Epithelial cell of esophagus (primary cell): ENCODE measurements at regions not wholly inside any gene's neighbourhood (a gene's known extent, or its start where the extent isn't known, plus 50 kb on each side); places are given as distances from the start of the nearest gene placed in this dataset.

ENCODE experiments used
- DNase-seq: peaks from one replicate; pipeline ENCODE4 v3.0.0; 2010; ENCODE audit warnings: low read depth
- H3K4me3 ChIP-seq: 2 replicates; pipeline ENCODE4 v1.5.1; 2011; ENCODE audit warnings: mild to moderate bottlenecking, low read length, control low read depth
- TF ChIP-seq, protein P1 (sequence below): IDR thresholded peaks from 2 replicates; pipeline ENCODE4 v1.5.1; 2011; ENCODE audit warnings: low read depth, mild to moderate bottlenecking, low read length, control low read depth, inconsistent platforms; ENCODE audit not compliant: insufficient read depth; ENCODE audit errors: missing control alignments

DNA sequence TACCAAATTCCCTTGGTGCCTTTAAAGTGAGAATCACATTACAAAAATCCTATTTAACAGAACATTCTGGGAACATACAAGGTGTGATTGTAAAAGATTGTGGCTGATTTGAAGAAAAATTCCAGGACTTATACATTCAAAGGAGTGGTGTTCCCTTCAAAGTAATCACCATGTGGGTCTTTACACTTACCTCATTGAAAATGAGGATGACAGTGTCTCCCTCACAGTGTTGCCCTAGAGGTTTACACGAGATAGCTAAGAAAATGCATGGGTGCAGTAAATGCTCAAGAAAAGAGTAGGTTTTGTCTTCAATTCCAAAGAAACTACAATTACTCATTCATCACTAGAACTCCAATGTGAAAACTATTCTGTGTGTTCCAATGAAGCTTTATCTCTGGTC is 331.5 kb downstream of the SLC4A3 start:
- H3K4me3 ChIP-seq = no peak overlapping the region
- TF ChIP-seq, protein P1, sequence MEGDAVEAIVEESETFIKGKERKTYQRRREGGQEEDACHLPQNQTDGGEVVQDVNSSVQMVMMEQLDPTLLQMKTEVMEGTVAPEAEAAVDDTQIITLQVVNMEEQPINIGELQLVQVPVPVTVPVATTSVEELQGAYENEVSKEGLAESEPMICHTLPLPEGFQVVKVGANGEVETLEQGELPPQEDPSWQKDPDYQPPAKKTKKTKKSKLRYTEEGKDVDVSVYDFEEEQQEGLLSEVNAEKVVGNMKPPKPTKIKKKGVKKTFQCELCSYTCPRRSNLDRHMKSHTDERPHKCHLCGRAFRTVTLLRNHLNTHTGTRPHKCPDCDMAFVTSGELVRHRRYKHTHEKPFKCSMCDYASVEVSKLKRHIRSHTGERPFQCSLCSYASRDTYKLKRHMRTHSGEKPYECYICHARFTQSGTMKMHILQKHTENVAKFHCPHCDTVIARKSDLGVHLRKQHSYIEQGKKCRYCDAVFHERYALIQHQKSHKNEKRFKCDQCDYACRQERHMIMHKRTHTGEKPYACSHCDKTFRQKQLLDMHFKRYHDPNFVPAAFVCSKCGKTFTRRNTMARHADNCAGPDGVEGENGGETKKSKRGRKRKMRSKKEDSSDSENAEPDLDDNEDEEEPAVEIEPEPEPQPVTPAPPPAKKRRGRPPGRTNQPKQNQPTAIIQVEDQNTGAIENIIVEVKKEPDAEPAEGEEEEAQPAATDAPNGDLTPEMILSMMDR = no peak
- DNase-seq = no peak

DNA sequence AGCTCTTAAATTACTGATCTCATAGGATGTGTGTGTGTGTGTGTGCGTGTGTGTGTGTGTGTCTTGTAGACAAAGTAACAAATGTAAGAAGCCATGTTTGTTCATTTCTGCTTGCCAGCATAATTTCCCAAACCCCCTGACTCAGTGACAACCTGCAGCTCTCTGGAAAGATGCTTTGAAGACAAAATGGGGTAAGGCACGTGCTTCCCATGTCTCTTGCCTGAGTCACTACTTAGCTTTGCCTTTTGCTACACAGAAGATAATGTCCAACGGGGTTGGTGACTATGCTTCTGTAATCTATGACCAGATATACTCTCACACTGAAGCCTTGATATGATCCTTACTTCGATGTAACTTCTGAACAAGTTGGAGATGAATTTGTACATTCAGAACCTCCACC is 332.0 kb downstream of the SLC4A3 start:
- DNase-seq = peak; percentile 12
- H3K4me3 ChIP-seq = no peak overlapping the region
- TF ChIP-seq, protein P1 = no peak

DNA sequence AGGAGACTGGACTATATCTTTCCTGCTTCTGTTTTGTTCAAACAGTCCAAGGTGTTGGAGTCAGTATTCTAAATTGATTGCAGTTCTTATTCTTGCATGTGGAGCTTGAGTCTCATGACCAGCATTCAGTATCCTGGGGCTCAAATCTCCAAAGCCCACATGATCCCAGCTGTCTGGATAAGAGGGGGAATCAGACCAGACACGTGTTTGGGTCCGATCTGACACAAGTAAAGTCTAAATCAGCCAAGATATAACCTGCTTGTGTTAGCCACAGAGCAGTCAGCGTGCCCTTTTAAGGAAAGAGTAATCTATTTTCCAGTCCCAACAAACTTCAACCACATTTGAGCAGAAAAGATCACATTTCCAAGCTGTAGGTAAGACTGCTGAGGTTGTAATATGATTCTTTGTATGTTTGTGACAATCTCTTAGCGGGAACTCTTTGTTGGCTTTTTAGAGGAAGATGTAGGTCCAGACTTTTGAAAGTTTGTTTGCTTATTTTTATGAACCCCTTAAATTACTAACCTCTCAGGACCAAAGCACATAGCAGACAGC is 334.6 kb downstream of the SLC4A3 start:
- no peak overlapping the region for H3K4me3 ChIP-seq
- TF ChIP-seq, protein P1 = no peak
- DNase-seq = no peak

DNA sequence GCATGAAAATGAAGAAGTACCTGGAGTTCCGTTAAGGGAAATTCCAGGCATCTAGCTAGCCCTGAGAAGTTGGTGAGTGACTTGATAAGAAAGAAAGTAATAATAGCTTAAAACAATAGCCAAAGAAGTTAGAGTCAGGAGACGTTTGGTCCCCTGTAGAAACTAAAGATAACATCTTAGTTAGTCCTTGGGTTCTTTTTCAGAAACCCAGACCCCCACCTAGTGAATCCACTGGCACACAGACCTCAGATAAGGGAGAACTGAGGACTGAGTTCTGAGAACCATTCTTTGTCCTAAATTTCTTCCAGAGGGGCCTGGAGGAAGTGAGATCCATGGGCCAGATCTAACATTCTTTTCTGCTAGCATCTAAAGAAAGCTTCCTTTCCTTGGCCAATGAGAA is 335.4 kb downstream of the SLC4A3 start:
- TF ChIP-seq, protein P1 = no peak
- H3K4me3 ChIP-seq = no peak overlapping the region

DNA sequence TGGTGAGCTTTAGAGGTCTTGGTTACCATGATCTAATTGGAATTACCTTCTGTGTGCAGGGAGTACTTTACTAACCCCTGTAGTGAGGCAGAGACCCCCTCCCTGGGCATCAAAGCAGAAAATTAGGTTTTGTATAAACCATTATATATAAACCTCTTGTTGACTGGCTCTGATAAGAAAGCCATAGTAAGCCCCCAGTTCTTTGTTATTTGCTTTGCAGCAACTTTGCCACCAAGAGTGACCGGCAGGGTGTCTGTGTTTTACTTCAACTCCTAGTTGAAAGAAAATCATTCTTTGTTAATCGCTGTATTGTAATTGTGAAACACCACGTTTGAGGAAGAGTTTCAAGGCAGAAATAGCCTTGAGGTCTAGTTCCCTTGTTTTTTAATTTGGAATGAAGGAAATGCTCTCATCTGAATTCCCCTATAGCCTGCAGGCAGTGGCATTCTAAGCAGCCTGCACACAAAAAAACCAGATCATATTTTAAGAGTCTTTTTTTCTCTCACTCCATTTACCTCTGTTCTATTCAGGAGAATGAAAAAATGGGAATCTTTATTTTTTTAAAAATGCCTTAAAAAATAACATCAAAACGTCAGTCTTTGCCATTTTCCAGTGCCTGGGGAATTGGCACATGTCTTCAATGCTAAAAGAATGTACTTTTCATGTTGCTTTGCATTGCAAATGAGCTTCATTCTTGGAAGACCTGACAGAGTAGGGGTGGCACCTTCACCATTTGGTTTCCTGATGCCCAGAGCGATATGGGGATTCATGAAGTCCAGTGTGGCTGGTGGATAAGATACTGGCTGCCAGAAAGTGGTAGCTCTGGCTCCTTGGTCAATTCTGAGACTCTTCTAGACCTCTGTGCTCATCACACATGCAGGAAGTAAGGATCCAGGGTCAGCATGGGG is 338.1 kb downstream of the SLC4A3 start:
- no peak overlapping the region for H3K4me3 ChIP-seq
- peak; percentile 72 for DNase-seq
- TF ChIP-seq, protein P1 = no peak

More for the DNA sequence above, 335.4 kb downstream of the SLC4A3 start:
- DNase-seq = no peak

DNA sequence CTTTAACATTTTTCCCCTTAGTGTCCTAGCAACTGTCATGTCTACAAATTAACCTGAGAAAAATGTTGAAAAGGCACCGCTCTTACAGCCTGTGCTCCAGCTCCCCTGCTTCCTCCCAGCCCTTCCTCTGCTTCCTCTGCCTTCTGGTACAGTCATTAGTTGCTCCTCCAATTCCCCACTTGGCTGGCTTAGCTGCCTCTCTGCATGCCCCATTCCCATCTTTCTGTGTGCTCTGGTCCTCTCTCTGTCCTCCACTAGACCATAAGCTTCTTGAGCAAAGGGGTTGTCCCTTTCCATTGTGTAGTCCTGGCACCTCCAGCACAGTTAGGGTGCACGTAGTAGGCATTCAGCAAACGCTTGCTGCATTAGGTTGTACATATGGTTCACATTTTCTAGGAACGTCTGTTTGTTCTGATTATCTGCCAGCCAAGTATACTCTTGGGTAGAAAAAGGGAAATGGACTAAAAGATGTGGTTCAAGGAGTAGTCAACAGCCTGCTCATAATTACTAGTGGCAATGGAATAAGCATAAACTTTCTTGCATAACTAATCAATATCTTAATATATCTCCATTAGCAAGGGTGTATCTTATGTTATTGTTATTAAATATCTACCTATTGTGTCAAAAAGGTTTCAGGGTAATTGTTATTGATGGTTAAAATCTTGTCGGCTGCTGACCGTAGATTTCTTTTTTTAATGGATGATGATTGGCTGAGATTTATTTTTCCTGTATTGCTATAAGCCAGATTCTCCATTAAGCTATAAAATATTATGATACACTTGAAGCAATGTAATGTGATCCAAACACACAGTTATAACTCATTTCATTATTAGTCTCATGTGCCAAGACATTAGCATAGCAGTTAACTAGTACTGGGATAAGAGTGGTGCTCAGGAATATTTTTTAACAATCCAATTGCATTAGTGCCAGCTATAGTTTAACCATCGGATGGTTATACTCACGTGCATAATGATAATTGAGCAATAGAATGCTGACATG is 340.1 kb downstream of the SLC4A3 start:
- no peak for DNase-seq
- TF ChIP-seq, protein P1 = no peak
- H3K4me3 ChIP-seq = no peak overlapping the region
